ENCODE measurements at regions not wholly inside any gene's neighbourhood (a gene's known extent, or its start where the extent isn't known, plus 50 kb on each side); places are given as distances from the start of the nearest gene placed in this dataset.

- DNase-seq = peak in 1 of 5 donors; percentile 28
Observed at GRCh38 chr5:175579742-175580432, 78.0 kb upstream of the HRH2 start.

- DNase-seq = no peak
Observed at GRCh38 chr5:175582697-175583096, 75.2 kb upstream of the HRH2 start.

GRCh38 chr5:175585567-175585966 is 72.3 kb upstream of the HRH2 start:
- DNase-seq = no peak

GRCh38 chr5:175588709-175589429 is 69.0 kb upstream of the HRH2 start:
- DNase-seq = no peak

GRCh38 chr5:175589714-175590113 is 68.2 kb upstream of the HRH2 start:
- DNase-seq = no peak

- no peak for DNase-seq
Observed at GRCh38 chr5:175590471-175590881, 67.4 kb upstream of the HRH2 start.

GRCh38 chr5:175591293-175591692 is 66.6 kb upstream of the HRH2 start:
- DNase-seq = no peak

GRCh38 chr5:175593794-175594193 is 64.1 kb upstream of the HRH2 start:
- DNase-seq = no peak

- DNase-seq = no peak
Observed at GRCh38 chr5:175595905-175596304, 62.0 kb upstream of the HRH2 start.

- DNase-seq = no peak
Observed at GRCh38 chr5:175596761-175597189, 61.1 kb upstream of the HRH2 start.

- DNase-seq = no peak
Observed at GRCh38 chr5:175597718-175598117, 60.2 kb upstream of the HRH2 start.

GRCh38 chr5:175598774-175599173 is 59.1 kb upstream of the HRH2 start:
- DNase-seq = no peak

- no peak for DNase-seq
Observed at GRCh38 chr5:175599210-175599609, 58.7 kb upstream of the HRH2 start.

- no peak for DNase-seq
Observed at GRCh38 chr5:175603987-175604739, 53.7 kb upstream of the HRH2 start.

- DNase-seq = no peak
Observed at GRCh38 chr5:175606409-175606808, 51.5 kb upstream of the HRH2 start.

Measured in T-helper 1 cell (primary cell).